Peyer's patch (tissue), 4 donors: ENCODE measurements at regions not wholly inside any gene's neighbourhood (a gene's known extent, or its start where the extent isn't known, plus 50 kb on each side); places are given as distances from the start of the nearest gene placed in this dataset.

Source experiments
- POLR2A ChIP-seq, 2 donors: fragments of 450-650 bp; IDR thresholded peaks; one replicate each; pipeline ENCODE4 v1.5.1; 2017; ENCODE audit warnings: antibody characterized with exemption in 2 of 2, mild to moderate bottlenecking in 2 of 2, moderate library complexity in 2 of 2
- TF ChIP-seq, protein P1 (sequence below), 6 experiments: fragments of 450-650 bp in 4 of 6; fragments of 200-600 bp in 2 of 6; sonication (generic) in 1 of 6; IDR thresholded peaks; one replicate each; pipeline ENCODE4 v1.5.1; 2017 to 2019; ENCODE audit warnings: antibody characterized with exemption in 6 of 6, mild to moderate bottlenecking in 3 of 6, moderate library complexity in 1 of 6

DNA sequence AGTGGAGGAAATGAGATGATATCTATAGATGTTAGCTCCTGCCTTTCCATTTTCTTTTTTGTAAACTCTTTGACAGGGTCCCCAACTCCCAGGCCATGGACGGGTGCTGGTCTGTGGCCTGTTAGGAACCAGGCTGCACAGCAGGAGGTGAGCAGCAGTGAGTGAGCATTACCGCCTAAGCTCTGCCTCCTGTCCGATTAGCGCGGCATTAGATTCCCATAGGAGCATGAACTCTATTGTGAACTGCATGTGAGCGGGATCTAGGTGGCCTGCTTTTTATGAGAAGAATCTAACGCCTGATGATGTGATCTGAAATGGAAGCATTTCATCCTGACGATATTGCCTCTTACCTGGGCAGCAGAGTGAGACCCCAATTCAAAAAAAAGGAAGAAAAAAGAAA lies 56.8 kb upstream of the CHD2 start:
- TF ChIP-seq, protein P1, sequence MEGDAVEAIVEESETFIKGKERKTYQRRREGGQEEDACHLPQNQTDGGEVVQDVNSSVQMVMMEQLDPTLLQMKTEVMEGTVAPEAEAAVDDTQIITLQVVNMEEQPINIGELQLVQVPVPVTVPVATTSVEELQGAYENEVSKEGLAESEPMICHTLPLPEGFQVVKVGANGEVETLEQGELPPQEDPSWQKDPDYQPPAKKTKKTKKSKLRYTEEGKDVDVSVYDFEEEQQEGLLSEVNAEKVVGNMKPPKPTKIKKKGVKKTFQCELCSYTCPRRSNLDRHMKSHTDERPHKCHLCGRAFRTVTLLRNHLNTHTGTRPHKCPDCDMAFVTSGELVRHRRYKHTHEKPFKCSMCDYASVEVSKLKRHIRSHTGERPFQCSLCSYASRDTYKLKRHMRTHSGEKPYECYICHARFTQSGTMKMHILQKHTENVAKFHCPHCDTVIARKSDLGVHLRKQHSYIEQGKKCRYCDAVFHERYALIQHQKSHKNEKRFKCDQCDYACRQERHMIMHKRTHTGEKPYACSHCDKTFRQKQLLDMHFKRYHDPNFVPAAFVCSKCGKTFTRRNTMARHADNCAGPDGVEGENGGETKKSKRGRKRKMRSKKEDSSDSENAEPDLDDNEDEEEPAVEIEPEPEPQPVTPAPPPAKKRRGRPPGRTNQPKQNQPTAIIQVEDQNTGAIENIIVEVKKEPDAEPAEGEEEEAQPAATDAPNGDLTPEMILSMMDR (IDR thresholded peaks at IDR 0.05), result no peak
- TF ChIP-seq POLR2A (IDR thresholded peaks at IDR 0.05), result no peak
